H1 (cell line): ENCODE measurements at regions not wholly inside any gene's neighbourhood (a gene's known extent, or its start where the extent isn't known, plus 50 kb on each side); places are given as distances from the start of the nearest gene placed in this dataset.

Experiments
- CTCF ChIA-PET: fragments of 300-600 bp; sonication (Branson Sonifier 250); formaldehyde crosslinking; loops from one replicate; lab custom pipeline; 2021; ENCODE audit not compliant: partially characterized antibody; lab: Charles Lee
- POLR2A ChIA-PET: fragments of 300-600 bp; sonication (Branson Sonifier 250); formaldehyde crosslinking; loops from one replicate; lab custom pipeline; 2021; ENCODE audit warnings: inconsistent platforms; ENCODE audit not compliant: partially characterized antibody; lab: Charles Lee
- DNase-seq, 2 experiments: peaks; one replicate each; pipeline versions ENCODE4 v3.0.0 to v3.0.0-alpha.2; 2010 to 2022; ENCODE audit warnings: low spot score in 2 of 2, low read depth in 1 of 2, mixed read lengths in 1 of 2
- FAIRE-seq: peaks from 2 replicates; lab custom pipeline; 2011; peaks lifted over from hg19 to GRCh38; lab: Jason Lieb, UNC
- H2AFZ ChIP-seq: 2 replicates; pipeline ENCODE4 v1.8.1; 2012; ENCODE audit warnings: low read length, inconsistent platforms
- H2AK5ac ChIP-seq: 2 replicates; pipeline ENCODE4 v1.6.1; 2013; ENCODE audit warnings: low read depth, low read length
- H2BK120ac ChIP-seq: replicated peaks from 2 replicates; pipeline ENCODE3; 2013; ENCODE audit warnings: low read depth, low read length, inconsistent platforms
- H2BK12ac ChIP-seq: 2 replicates; pipeline ENCODE4 v1.6.1; 2013; ENCODE audit warnings: low read depth, low read length
- H2BK15ac ChIP-seq: 2 replicates; pipeline ENCODE4 v1.6.1; 2013; ENCODE audit warnings: low read length
- H2BK20ac ChIP-seq: 2 replicates; pipeline ENCODE4 v1.6.1; 2013; ENCODE audit warnings: low read length
- H2BK5ac ChIP-seq: 2 replicates; pipeline ENCODE4 v1.6.1; 2013; ENCODE audit warnings: low read depth, low read length
- H3K14ac ChIP-seq: 2 replicates; pipeline ENCODE4 v1.6.1; 2013; ENCODE audit warnings: inconsistent platforms; ENCODE audit not compliant: insufficient read length
- H3K18ac ChIP-seq: 2 replicates; pipeline ENCODE4 v1.6.1; 2013; ENCODE audit warnings: low read length; ENCODE audit errors: extremely low read depth
- H3K23ac ChIP-seq: 2 replicates; pipeline ENCODE4 v1.6.1; 2013; ENCODE audit warnings: inconsistent platforms; ENCODE audit not compliant: insufficient read length
- H3K23me2 ChIP-seq: 2 replicates; pipeline ENCODE4 v1.6.1; 2013; ENCODE audit warnings: low read depth, low read length
- H3K27ac ChIP-seq: 2 replicates; pipeline ENCODE4 v1.6.1; 2011; ENCODE audit warnings: low read depth, low read length, inconsistent platforms
- H3K27me3 ChIP-seq, 4 experiments: replicated peaks in 1 of 4; 1 replicate in 1 of 4; 2 replicates in 3 of 4; pipeline versions ENCODE4 v1.6.1 to v1.8.1; 2011 to 2013; ENCODE audit warnings: low read length in 3 of 4, mild to moderate bottlenecking in 3 of 4, inconsistent platforms in 2 of 4, mixed read lengths in 2 of 4, moderate library complexity in 1 of 4; ENCODE audit not compliant: control insufficient read depth in 3 of 4, insufficient read depth in 3 of 4; ENCODE audit errors: extremely low read depth in 1 of 4
- H3K36me3 ChIP-seq, 4 experiments: 2 replicates each; pipeline versions ENCODE4 v1.6.1 to v1.8.1; 2011 to 2013; ENCODE audit warnings: mild to moderate bottlenecking in 4 of 4, low read length in 3 of 4, moderate library complexity in 2 of 4, control low read depth in 1 of 4, inconsistent platforms in 1 of 4; ENCODE audit not compliant: insufficient read depth in 4 of 4, control insufficient read depth in 2 of 4
- H3K4ac ChIP-seq: replicated peaks from 2 replicates; pipeline ENCODE3; 2013; ENCODE audit warnings: low read length, low read depth, mixed read lengths, inconsistent platforms; ENCODE audit not compliant: insufficient read length
- H3K4me1 ChIP-seq, 4 experiments: replicated peaks in 1 of 4; 1 replicate in 1 of 4; 2 replicates in 3 of 4; pipeline versions ENCODE4 v1.6.1 to v1.8.1; 2011 to 2013; ENCODE audit warnings: low read length in 3 of 4, inconsistent platforms in 2 of 4, mixed read lengths in 1 of 4; ENCODE audit not compliant: insufficient read depth in 4 of 4, control insufficient read depth in 3 of 4
- H3K4me2 ChIP-seq, 2 experiments: 2 replicates each; pipeline versions ENCODE4 v1.6.1 to v1.8.1; 2011 to 2013; ENCODE audit warnings: low read depth in 2 of 2, low read length in 2 of 2, control low read depth in 1 of 2, inconsistent platforms in 1 of 2, mild to moderate bottlenecking in 1 of 2; ENCODE audit not compliant: insufficient read depth in 1 of 2
- H3K4me3 ChIP-seq, 4 experiments: fragments of 200-600, 300-600 bp in 1 of 4; sonication (generic), shearing (Covaris generic), sonication (Bioruptor Twin) in 1 of 4; 2 replicates each; pipeline versions ENCODE4 v1.5.1 to v1.8.1; 2011 to 2016; ENCODE audit warnings: low read length in 4 of 4, low read depth in 3 of 4, control low read depth in 2 of 4, inconsistent platforms in 2 of 4, mild to moderate bottlenecking in 2 of 4, mixed read lengths in 1 of 4, moderate library complexity in 1 of 4; ENCODE audit not compliant: insufficient read depth in 2 of 4; ENCODE audit errors: extremely low read depth in 1 of 4
- H3K56ac ChIP-seq: replicated peaks from 2 replicates; pipeline ENCODE3; 2013; ENCODE audit warnings: low read depth, mild to moderate bottlenecking, mixed read lengths, low read length, inconsistent platforms; ENCODE audit not compliant: insufficient read length
- H3K79me1 ChIP-seq: 2 replicates; pipeline ENCODE4 v1.6.1; 2013; ENCODE audit warnings: low read depth, low read length, control low read depth
- H3K79me2 ChIP-seq, 2 experiments: 2 replicates each; pipeline versions ENCODE4 v1.6.1 to v1.8.1; 2012 to 2013; ENCODE audit warnings: low read length in 2 of 2, mild to moderate bottlenecking in 2 of 2, inconsistent platforms in 1 of 2; ENCODE audit not compliant: insufficient read depth in 2 of 2, control insufficient read depth in 1 of 2
- H3K9ac ChIP-seq, 4 experiments: replicated peaks in 1 of 4; 1 replicate in 1 of 4; 2 replicates in 3 of 4; pipeline versions ENCODE4 v1.6.1 to v1.8.1; 2011 to 2013; ENCODE audit warnings: low read depth in 3 of 4, low read length in 3 of 4, control low read depth in 2 of 4, mild to moderate bottlenecking in 2 of 4, moderate library complexity in 2 of 4, inconsistent platforms in 1 of 4; ENCODE audit errors: extremely low read depth in 1 of 4
- H3K9me3 ChIP-seq, 2 experiments: 2 replicates each; pipeline versions ENCODE4 v1.6.1 to v1.8.1; 2012 to 2013; ENCODE audit warnings: mild to moderate bottlenecking in 2 of 2, moderate library complexity in 2 of 2, control low read depth in 1 of 2, inconsistent platforms in 1 of 2, low read depth in 1 of 2, low read length in 1 of 2, mixed read lengths in 1 of 2; ENCODE audit not compliant: insufficient read depth in 2 of 2
- H4K20me1 ChIP-seq, 2 experiments: replicated peaks in 1 of 2; 2 replicates each; pipeline versions ENCODE3 to v1.8.1; 2011 to 2013; ENCODE audit warnings: inconsistent platforms in 2 of 2, low read length in 2 of 2, mild to moderate bottlenecking in 1 of 2; ENCODE audit not compliant: insufficient read depth in 2 of 2, control insufficient read depth in 1 of 2
- H4K5ac ChIP-seq: 2 replicates; pipeline ENCODE4 v1.6.1; 2013; ENCODE audit warnings: low read length, low read depth, mixed read lengths, inconsistent platforms; ENCODE audit not compliant: insufficient read length
- H4K8ac ChIP-seq: 2 replicates; pipeline ENCODE4 v1.8.0; 2013; ENCODE audit warnings: mild to moderate bottlenecking, moderate library complexity, low read length, inconsistent platforms; ENCODE audit not compliant: insufficient read depth; ENCODE audit errors: extremely low read depth
- H4K91ac ChIP-seq: replicated peaks from 2 replicates; pipeline ENCODE3; 2013; ENCODE audit warnings: low read length, mixed read lengths, inconsistent platforms; ENCODE audit not compliant: insufficient read length
- BACH1 ChIP-seq: IDR thresholded peaks from 2 replicates; pipeline ENCODE4 v1.6.1; 2012; ENCODE audit warnings: low read length, improper control_type of control experiment
- E2F6 ChIP-seq: IDR thresholded peaks from 2 replicates; pipeline ENCODE4 v1.6.1; 2012; ENCODE audit warnings: inconsistent platforms
- NRF1 ChIP-seq: IDR thresholded peaks from 2 replicates; pipeline ENCODE4 v1.6.1; 2011; ENCODE audit warnings: mild to moderate bottlenecking, low read depth, low read length, improper control_type of control experiment
- PHF8 ChIP-seq: fragments of 200-600 bp; sonication (generic); conservative IDR thresholded peaks from 2 replicates; pipeline ENCODE4 v1.7.1; 2012; ENCODE audit warnings: low read depth, mild to moderate bottlenecking, inconsistent platforms, low read length, moderate library complexity
- WGBS, 2 experiments: shearing (Covaris generic) in 1 of 2; methylation state at CpG; one replicate each; pipeline versions ENCODE4 v1.1.6 to v1.1.7; 2013 to 2015; ENCODE audit warnings: low lambda C conversion rate in 2 of 2, mixed read lengths in 2 of 2, inconsistent platforms in 1 of 2, low coverage in 1 of 2, missing lambda C conversion rate in 1 of 2; ENCODE audit not compliant: insufficient replicate concordance in 2 of 2, insufficient coverage in 1 of 2, insufficient read length in 1 of 2; ENCODE audit errors: extremely low coverage in 1 of 2, missing lambda C conversion rate in 1 of 2; 5-methylcytosine and 5-hydroxymethylcytosine counted together

DNA sequence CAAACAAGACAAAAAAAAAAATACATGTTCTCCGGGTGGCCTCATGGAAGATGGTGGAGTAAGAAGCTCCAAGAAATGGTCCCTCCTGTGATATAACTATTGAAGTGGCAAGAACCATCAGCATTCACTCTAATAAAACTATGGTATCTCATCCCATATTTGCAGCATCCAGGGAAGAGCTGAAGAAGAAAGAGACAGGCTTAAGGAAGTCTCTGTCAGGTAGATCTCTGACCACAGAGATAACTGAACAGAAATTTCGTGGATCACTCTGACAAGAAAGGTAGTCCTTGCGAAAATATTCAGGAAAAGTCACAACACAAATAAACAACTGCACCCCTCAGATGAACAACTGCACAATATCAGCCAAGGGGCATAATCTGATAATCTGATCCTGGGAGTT lies 54.6 kb upstream of the IGLL5 start:
- Histone ChIP-seq H3K4me1 (no peaks in the 10 kb centered on the region), H3K4me3 (no peak overlapping the region), H2BK12ac (no peak overlapping the region), H3K4ac (no peak overlapping the region), H3K14ac (no peak overlapping the region), H4K5ac (no peak overlapping the region), H2AK5ac (no peak overlapping the region), H3K9me3 (peaks cover 13 to 44% of the 10 kb centered on the region in 2 experiments; a peak in 3 of 4 replicates), H2BK20ac (no peak overlapping the region), H2BK120ac (no peak overlapping the region), H2BK15ac (no peak overlapping the region), H4K20me1 (no peaks in the 10 kb centered on the region), H3K27me3 (peaks cover 7 to 39% (median 15%) of the 10 kb centered on the region in 4 experiments; a peak in 6 of 7 replicates), H3K79me1 (no peaks in the 10 kb centered on the region), H4K8ac (no peak overlapping the region), H2AFZ (no peak overlapping the region), H3K9ac (no peak overlapping the region), H3K27ac (no peak overlapping the region), H3K23ac (no peak overlapping the region), H3K36me3 (no peaks in the 10 kb centered on the region), H3K56ac (no peak overlapping the region), H2BK5ac (no peak overlapping the region), H3K4me2 (no peak overlapping the region), H4K91ac (no peak overlapping the region), H3K18ac (no peak overlapping the region), H3K79me2 (no peaks in the 10 kb centered on the region), H3K23me2 (no peaks in the 10 kb centered on the region)
- ChIA-PET POLR2A (no interaction called here), CTCF (no interaction called here)
- TF ChIP-seq NRF1, result no peak
- TF ChIP-seq E2F6, result no peak
- TF ChIP-seq BACH1, result no peak
- TF ChIP-seq PHF8, result no peak
- no peak for FAIRE-seq
- 78% methylated on average over 3 of the region's 3 CpGs; no CpG with 5 or more reads in 1 of the 2 experiments for WGBS, 2 experiments
- DNase-seq, result no peak
